Colonic mucosa (tissue), 4 donors: ENCODE measurements at regions not wholly inside any gene's neighbourhood (a gene's known extent, or its start where the extent isn't known, plus 50 kb on each side); places are given as distances from the start of the nearest gene placed in this dataset.
"Not testable (repeated sequence)": the region's sequence is repeated elsewhere in the genome, so short reads cannot be mapped to it uniquely, and the experiment has no call there.

Source experiments
- DNase-seq: peaks from one replicate; pipeline ENCODE4 v3.0.0-alpha.2; 2020
- H3K27ac ChIP-seq: fragments of 200-600 bp; one replicate; pipeline ENCODE4 v1.8.0; 2021
- H3K27me3 ChIP-seq: fragments of 200-600 bp; one replicate; pipeline ENCODE4 v1.8.0; 2021
- H3K36me3 ChIP-seq: fragments of 200-600 bp; one replicate; pipeline ENCODE4 v1.8.0; 2021
- H3K4me1 ChIP-seq: fragments of 200-600 bp; one replicate; pipeline ENCODE4 v1.8.0; 2021; ENCODE audit warnings: mild to moderate bottlenecking
- H3K4me3 ChIP-seq: fragments of 200-600 bp; one replicate; pipeline ENCODE4 v1.8.0; 2021
- H3K9ac ChIP-seq, 2 donors: one replicate each; pipeline ENCODE4 v1.7.0; 2013; ENCODE audit warnings: control low read depth in 2 of 2, low read depth in 2 of 2, low read length in 2 of 2
- H3K9me3 ChIP-seq: fragments of 200-600 bp; one replicate; pipeline ENCODE4 v1.8.0; 2021
- intact Hi-C: fragments of 100-400 bp; cut with DNase I; formaldehyde crosslinking; loops from one replicate; pipeline ENCODE4 v1.14.1; 2022
- TF ChIP-seq, protein P1 (sequence below): fragments of 200-600 bp; IDR thresholded peaks from one replicate; pipeline ENCODE4 v1.8.0; 2022; ENCODE audit warnings: antibody characterized with exemption, mild to moderate bottlenecking
- donor health status: healthy.
- donor health status: DM: no; HTN: no; CAD: no.
- donor health status: DM: no; HTN: no; CAD: no.

DNA sequence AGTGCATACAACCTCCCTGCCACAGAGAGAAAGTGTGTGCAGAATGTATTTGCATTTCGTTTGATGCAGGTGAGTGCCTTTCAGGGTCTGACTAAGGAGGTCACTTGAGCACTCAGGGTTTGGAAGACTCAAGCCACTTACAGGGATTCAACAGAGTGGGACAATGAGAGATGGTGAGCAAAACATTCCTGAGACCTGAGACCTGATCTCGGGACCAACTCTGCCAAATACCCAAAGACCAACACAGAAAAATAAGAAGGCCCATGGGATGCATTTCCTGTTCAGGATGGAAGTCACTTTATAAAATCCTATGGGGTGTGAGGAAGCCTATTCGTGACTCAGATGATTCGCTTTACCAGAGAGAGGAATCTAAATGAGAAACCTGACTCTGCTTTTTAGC, 65.2 kb upstream of the LARGE1 start:
- DNase-seq: no peak
- no peaks in the 10 kb centered on the region for H3K27me3 ChIP-seq
- TF ChIP-seq, protein P1, sequence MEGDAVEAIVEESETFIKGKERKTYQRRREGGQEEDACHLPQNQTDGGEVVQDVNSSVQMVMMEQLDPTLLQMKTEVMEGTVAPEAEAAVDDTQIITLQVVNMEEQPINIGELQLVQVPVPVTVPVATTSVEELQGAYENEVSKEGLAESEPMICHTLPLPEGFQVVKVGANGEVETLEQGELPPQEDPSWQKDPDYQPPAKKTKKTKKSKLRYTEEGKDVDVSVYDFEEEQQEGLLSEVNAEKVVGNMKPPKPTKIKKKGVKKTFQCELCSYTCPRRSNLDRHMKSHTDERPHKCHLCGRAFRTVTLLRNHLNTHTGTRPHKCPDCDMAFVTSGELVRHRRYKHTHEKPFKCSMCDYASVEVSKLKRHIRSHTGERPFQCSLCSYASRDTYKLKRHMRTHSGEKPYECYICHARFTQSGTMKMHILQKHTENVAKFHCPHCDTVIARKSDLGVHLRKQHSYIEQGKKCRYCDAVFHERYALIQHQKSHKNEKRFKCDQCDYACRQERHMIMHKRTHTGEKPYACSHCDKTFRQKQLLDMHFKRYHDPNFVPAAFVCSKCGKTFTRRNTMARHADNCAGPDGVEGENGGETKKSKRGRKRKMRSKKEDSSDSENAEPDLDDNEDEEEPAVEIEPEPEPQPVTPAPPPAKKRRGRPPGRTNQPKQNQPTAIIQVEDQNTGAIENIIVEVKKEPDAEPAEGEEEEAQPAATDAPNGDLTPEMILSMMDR: no peak
- no peaks in the 10 kb centered on the region for H3K4me1 ChIP-seq
- H3K9ac ChIP-seq: no peak overlapping the region
- intact Hi-C loops: no loop called here
- H3K4me3 ChIP-seq: no peak overlapping the region
- no peak overlapping the region for H3K27ac ChIP-seq
- no peaks in the 10 kb centered on the region for H3K9me3 ChIP-seq
- H3K36me3 ChIP-seq: no peaks in the 10 kb centered on the region

DNA sequence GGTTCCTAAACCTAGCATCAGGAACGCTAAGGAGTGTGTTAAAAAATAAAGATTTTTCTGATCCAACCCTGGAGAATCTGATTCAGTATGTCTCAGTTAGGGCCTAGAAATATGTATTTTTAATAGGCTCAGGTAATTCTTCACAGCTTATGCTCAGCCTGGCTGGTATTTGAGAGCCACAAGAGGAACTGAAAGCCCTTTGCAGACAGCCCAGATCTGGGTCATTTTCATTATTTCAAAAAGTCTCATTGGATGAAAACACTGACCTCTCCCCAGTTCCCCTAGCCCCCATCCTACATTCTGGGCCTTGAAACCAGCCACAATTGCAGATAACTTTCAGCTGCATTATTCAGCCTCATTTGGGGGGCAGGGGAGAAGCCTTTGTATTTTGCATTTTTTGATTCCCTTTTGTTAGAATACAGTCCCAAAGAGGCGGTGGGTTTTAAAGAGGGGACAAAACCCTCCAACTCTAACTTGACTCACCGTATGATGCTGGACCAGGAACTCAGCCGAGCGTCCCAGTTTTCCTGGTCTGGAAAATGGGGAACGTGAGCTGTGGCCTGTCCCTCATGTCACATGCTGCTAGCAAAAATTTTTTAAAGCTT, 66.0 kb upstream of the LARGE1 start:
- Histone ChIP-seq H3K9ac (no peak overlapping the region), H3K4me1 (no peaks in the 10 kb centered on the region), H3K36me3 (no peaks in the 10 kb centered on the region), H3K27ac (no peak overlapping the region), H3K9me3 (no peaks in the 10 kb centered on the region), H3K27me3 (no peaks in the 10 kb centered on the region), H3K4me3 (no peak overlapping the region)
- intact Hi-C loops: no loop called here
- no peak for DNase-seq
- TF ChIP-seq, protein P1: no peak

DNA sequence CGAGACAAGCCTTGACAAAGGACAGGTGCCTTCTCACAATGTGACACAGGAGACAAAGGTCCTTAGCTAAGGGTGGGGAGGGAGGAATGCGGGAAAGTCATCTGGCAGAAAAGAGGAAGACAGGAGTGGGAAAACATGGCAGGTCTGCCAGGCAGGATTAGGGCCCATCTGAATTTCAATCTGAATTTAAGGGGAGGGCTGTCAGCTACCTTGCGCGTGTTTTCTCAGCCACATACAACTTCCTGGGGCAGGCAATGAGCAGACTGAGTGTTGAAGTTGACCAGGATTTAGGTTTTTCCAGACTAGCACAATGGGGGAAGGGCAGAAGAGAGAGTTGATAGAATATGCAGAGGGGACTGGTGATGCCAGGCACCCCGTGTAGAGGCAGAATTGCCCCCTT, 66.7 kb upstream of the LARGE1 start:
- Histone ChIP-seq H3K9me3 (no peaks in the 10 kb centered on the region), H3K9ac (no peak overlapping the region), H3K36me3 (no peaks in the 10 kb centered on the region), H3K27me3 (no peaks in the 10 kb centered on the region), H3K4me3 (no peak overlapping the region), H3K27ac (no peak overlapping the region), H3K4me1 (no peaks in the 10 kb centered on the region)
- DNase-seq: no peak
- TF ChIP-seq, protein P1: no peak
- intact Hi-C loops: no loop called here

DNA sequence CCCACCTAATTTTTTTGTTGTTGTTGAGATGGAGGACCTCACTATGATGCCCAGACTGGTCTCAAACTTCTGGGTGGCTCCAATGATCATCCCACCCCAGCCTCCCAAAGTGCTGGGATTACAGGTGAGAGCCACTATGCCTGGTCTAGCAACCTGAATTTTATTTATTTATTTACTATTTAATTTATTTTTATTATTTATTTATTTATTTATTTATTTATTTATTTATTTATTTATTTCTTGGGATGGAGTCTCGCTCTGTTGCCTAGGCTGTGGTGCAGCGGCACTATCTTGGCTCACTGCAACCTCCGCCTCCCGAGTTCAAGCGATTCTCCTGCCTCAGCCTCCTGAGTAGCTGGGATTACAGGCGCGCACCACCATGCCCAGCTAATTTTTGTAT, 69.0 kb upstream of the LARGE1 start:
- H3K36me3 ChIP-seq, H3K9ac ChIP-seq, H3K4me3 ChIP-seq, H3K4me1 ChIP-seq, intact Hi-C loops, DNase-seq, H3K27me3 ChIP-seq, H3K9me3 ChIP-seq, H3K27ac ChIP-seq: not testable (repeated sequence)

DNA sequence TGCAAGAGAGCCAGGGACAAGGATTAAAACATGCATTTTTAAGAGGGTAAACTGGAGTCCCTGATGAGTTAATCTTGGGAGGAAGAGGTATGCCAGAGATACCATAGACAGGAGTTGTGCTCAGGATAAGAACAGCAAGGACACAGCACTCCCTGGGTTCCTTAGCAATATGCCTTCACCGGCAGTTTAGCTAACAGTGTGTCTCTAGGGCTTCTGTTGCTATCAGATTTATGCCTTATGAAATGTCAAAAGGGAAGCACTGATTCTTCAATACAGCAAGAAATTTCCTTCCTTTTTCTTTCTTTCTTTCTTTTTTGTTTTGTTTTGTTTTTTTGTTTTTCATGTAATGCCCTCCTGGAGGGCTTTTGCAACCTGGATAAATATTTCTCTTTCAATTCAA, 71.3 kb upstream of the LARGE1 start:
- intact Hi-C loops: no loop called here
- DNase-seq: no peak
- Histone ChIP-seq H3K4me1 (no peaks in the 10 kb centered on the region), H3K27me3 (no peaks in the 10 kb centered on the region), H3K9ac (no peak overlapping the region), H3K27ac (no peak overlapping the region), H3K9me3 (no peaks in the 10 kb centered on the region), H3K36me3 (no peaks in the 10 kb centered on the region), H3K4me3 (no peak overlapping the region)
- TF ChIP-seq, protein P1: no peak

DNA sequence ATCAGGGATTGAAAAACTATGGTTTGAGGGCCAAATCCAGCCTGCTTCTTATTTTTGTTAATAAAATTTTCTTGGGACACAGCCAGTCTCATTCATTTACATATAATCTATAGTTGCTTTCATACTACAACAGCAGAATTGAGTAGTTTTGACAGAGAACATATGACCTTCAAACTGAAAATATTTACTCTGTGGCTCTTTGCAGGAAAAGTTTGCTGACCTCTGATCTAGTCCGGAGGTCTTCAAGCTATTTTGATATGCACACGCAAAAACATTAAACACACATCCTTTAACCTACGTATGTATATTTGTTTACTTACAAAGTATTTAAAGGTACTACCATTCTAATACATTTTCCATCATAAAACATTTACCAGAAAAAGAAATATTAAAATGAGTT, 76.5 kb upstream of the LARGE1 start:
- intact Hi-C loops: no loop called here
- Histone ChIP-seq H3K27ac (no peak overlapping the region), H3K4me1 (no peaks in the 10 kb centered on the region), H3K27me3 (no peaks in the 10 kb centered on the region), H3K4me3 (no peak overlapping the region), H3K9me3 (no peaks in the 10 kb centered on the region), H3K36me3 (no peaks in the 10 kb centered on the region), H3K9ac (no peak overlapping the region)
- DNase-seq: no peak
- TF ChIP-seq, protein P1: no peak
